Islet precursor cell (in vitro differentiated cells): ENCODE measurements at regions not wholly inside any gene's neighbourhood (a gene's known extent, or its start where the extent isn't known, plus 50 kb on each side); places are given as distances from the start of the nearest gene placed in this dataset.
"Not testable (repeated sequence)": the region's sequence is repeated elsewhere in the genome, so short reads cannot be mapped to it uniquely, and the experiment has no call there.

ENCODE experiments used
- DNase-seq: peaks from one replicate; pipeline ENCODE4 v3.0.0-alpha.2; 2018

- no peak for DNase-seq
These were observed 462.8 kb upstream of the DPH6 start for GRCh38 chr15:36008719-36009118.

GRCh38 chr15:36024031-36024688, 478.2 kb upstream of the DPH6 start:
- no peak for DNase-seq

GRCh38 chr15:36026627-36027283, 480.8 kb upstream of the DPH6 start:
- DNase-seq = no peak

- no peak for DNase-seq
These were observed 483.7 kb upstream of the DPH6 start for GRCh38 chr15:36029606-36030210.

GRCh38 chr15:36039996-36040572, 494.1 kb upstream of the DPH6 start:
- no peak for DNase-seq

- DNase-seq = not testable (repeated sequence)
These were observed 501.2 kb upstream of the DPH6 start for GRCh38 chr15:36047018-36047716.

GRCh38 chr15:36050899-36051298, 504.9 kb upstream of the DPH6 start:
- no peak for DNase-seq

GRCh38 chr15:36052641-36053040, 506.7 kb upstream of the DPH6 start:
- DNase-seq = peak; percentile 53

- DNase-seq = no peak
These were observed 507.8 kb upstream of the DPH6 start for GRCh38 chr15:36053746-36054145.

GRCh38 chr15:36059596-36059995, 513.6 kb upstream of the DPH6 start:
- DNase-seq = no peak

GRCh38 chr15:36062357-36062756, 516.4 kb upstream of the DPH6 start:
- DNase-seq = no peak

GRCh38 chr15:36066757-36067156, 512.7 kb upstream of the CDIN1 start:
- DNase-seq = peak; percentile 54

- DNase-seq = peak; percentile 43
These were observed 511.7 kb upstream of the CDIN1 start for GRCh38 chr15:36067483-36068274.

- no peak for DNase-seq
These were observed 504.1 kb upstream of the CDIN1 start for GRCh38 chr15:36075333-36075732.

GRCh38 chr15:36079021-36079420, 500.4 kb upstream of the CDIN1 start:
- no peak for DNase-seq

- DNase-seq = no peak
These were observed 498.7 kb upstream of the CDIN1 start for GRCh38 chr15:36080759-36081158.

- no peak for DNase-seq
These were observed 489.0 kb upstream of the CDIN1 start for GRCh38 chr15:36090286-36090946.

- DNase-seq = no peak
These were observed 472.6 kb upstream of the CDIN1 start for GRCh38 chr15:36106640-36107335.

- no peak for DNase-seq
These were observed 470.9 kb upstream of the CDIN1 start for GRCh38 chr15:36108541-36108940.

- no peak for DNase-seq
These were observed 469.3 kb upstream of the CDIN1 start for GRCh38 chr15:36109943-36110658.

- no peak for DNase-seq
These were observed 468.8 kb upstream of the CDIN1 start for GRCh38 chr15:36110659-36110993.
